ENCODE measurements at regions not wholly inside any gene's neighbourhood (a gene's known extent, or its start where the extent isn't known, plus 50 kb on each side); places are given as distances from the start of the nearest gene placed in this dataset.

GRCh38 chr1:218568962-218569550 lies 223.9 kb downstream of the TGFB2 start:
- Histone ChIP-seq H3K27me3 (replicated peaks in 1 of 2; ENCODE audit: control insufficient read depth in 2 of 2, insufficient read depth in 2 of 2, low read length in 1 of 2) (no peaks in the 10 kb centered on the region), H3K27ac (ENCODE audit: control insufficient read depth, insufficient read depth) (no peak overlapping the region), H3K4me2 (ENCODE audit: control insufficient read depth, insufficient read depth) (no peak overlapping the region), H3K9me3 (replicated peaks; ENCODE audit: control insufficient read depth, insufficient read depth, low read length) (no peaks in the 10 kb centered on the region), H3K36me3 (ENCODE audit: control insufficient read depth in 2 of 2, insufficient read depth in 2 of 2, low read length in 1 of 2) (no peaks in the 10 kb centered on the region), H4K20me1 (ENCODE audit: control insufficient read depth, insufficient read depth) (no peaks in the 10 kb centered on the region), H3K4me1 (ENCODE audit: control insufficient read depth, insufficient read depth, low read length) (no peaks in the 10 kb centered on the region), H3K4me3 (no peak overlapping the region), H2AFZ (ENCODE audit: control insufficient read depth, low read depth, low read length) (no peak overlapping the region), H3K79me2 (ENCODE audit: control insufficient read depth, insufficient read depth, low read length) (no peaks in the 10 kb centered on the region), H3K9ac (ENCODE audit: control insufficient read depth, insufficient read depth, low read length) (no peak overlapping the region)
- no peak for TF ChIP-seq NRF1 (conservative IDR thresholded peaks at IDR 0.05; ENCODE audit: low read depth, low read length)
- TF ChIP-seq, protein P1, sequence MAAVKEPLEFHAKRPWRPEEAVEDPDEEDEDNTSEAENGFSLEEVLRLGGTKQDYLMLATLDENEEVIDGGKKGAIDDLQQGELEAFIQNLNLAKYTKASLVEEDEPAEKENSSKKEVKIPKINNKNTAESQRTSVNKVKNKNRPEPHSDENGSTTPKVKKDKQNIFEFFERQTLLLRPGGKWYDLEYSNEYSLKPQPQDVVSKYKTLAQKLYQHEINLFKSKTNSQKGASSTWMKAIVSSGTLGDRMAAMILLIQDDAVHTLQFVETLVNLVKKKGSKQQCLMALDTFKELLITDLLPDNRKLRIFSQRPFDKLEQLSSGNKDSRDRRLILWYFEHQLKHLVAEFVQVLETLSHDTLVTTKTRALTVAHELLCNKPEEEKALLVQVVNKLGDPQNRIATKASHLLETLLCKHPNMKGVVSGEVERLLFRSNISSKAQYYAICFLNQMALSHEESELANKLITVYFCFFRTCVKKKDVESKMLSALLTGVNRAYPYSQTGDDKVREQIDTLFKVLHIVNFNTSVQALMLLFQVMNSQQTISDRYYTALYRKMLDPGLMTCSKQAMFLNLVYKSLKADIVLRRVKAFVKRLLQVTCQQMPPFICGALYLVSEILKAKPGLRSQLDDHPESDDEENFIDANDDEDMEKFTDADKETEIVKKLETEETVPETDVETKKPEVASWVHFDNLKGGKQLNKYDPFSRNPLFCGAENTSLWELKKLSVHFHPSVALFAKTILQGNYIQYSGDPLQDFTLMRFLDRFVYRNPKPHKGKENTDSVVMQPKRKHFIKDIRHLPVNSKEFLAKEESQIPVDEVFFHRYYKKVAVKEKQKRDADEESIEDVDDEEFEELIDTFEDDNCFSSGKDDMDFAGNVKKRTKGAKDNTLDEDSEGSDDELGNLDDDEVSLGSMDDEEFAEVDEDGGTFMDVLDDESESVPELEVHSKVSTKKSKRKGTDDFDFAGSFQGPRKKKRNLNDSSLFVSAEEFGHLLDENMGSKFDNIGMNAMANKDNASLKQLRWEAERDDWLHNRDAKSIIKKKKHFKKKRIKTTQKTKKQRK (IDR thresholded peaks at IDR 0.05; ENCODE audit: low read depth, low read length): no peak
- WGBS (ENCODE audit: insufficient coverage, insufficient replicate concordance, low lambda C conversion rate, missing lambda C conversion rate): 50% methylated on average over 5 of the region's 5 CpGs
- intact Hi-C loops (cut with micrococcal nuclease; ENCODE audit: unreplicated experiment) (no loop called here), in situ Hi-C loops (cut with MboI) (no loop called here)
- DNase-seq (ENCODE audit: low read depth, low spot score): no peak
- no peak for FAIRE-seq
- ChIA-PET SMC1A (ENCODE audit: uncharacterized antibody, unreplicated experiment) (no interaction called here), RAD21 (ENCODE audit: unreplicated experiment) (no interaction called here), CTCF (no interaction called here), POLR2A (no interaction called here)
- no TSS peak for BruUV-seq (replicated peaks)
- no peak for ATAC-seq

- FAIRE-seq: no peak
- intact Hi-C loops (cut with micrococcal nuclease; ENCODE audit: unreplicated experiment): no loop called here
- no peaks in the 10 kb centered on the region for H4K20me1 ChIP-seq (ENCODE audit: control insufficient read depth, insufficient read depth)
- no TSS peak for BruUV-seq (replicated peaks)
- DNase-seq (ENCODE audit: low read depth, low spot score): no peak
- SMC1A ChIA-PET (ENCODE audit: uncharacterized antibody, unreplicated experiment): no interaction called here
- in situ Hi-C loops (cut with MboI): no loop called here
- no peak for TF ChIP-seq FOS (IDR thresholded peaks at IDR 0.05; ENCODE audit: borderline replicate concordance, extremely low read depth, insufficient read length)
- no peak for TF ChIP-seq SMAD1 (IDR thresholded peaks at IDR 0.05; ENCODE audit: low read depth, partially characterized antibody)
- no peak for TF ChIP-seq ZNF207 (IDR thresholded peaks at IDR 0.05; ENCODE audit: borderline replicate concordance)
- TF ChIP-seq CREM (IDR thresholded peaks at IDR 0.05; ENCODE audit: low read depth): no peak
- no peak for TF ChIP-seq DPF2 (IDR thresholded peaks at IDR 0.05)
- TF ChIP-seq NBN (IDR thresholded peaks at IDR 0.05): no peak
- TF ChIP-seq, protein P2, sequence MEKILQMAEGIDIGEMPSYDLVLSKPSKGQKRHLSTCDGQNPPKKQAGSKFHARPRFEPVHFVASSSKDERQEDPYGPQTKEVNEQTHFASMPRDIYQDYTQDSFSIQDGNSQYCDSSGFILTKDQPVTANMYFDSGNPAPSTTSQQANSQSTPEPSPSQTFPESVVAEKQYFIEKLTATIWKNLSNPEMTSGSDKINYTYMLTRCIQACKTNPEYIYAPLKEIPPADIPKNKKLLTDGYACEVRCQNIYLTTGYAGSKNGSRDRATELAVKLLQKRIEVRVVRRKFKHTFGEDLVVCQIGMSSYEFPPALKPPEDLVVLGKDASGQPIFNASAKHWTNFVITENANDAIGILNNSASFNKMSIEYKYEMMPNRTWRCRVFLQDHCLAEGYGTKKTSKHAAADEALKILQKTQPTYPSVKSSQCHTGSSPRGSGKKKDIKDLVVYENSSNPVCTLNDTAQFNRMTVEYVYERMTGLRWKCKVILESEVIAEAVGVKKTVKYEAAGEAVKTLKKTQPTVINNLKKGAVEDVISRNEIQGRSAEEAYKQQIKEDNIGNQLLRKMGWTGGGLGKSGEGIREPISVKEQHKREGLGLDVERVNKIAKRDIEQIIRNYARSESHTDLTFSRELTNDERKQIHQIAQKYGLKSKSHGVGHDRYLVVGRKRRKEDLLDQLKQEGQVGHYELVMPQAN (conservative IDR thresholded peaks at IDR 0.05): no peak
- TF ChIP-seq RFX5 (IDR thresholded peaks at IDR 0.05; ENCODE audit: low read depth, low read length): no peak
- no peak for TF ChIP-seq ZNF622 (IDR thresholded peaks at IDR 0.05)
- no peak for TF ChIP-seq POU2F2 (IDR thresholded peaks at IDR 0.05; ENCODE audit: borderline replicate concordance, low read depth, low read length)
- no peak overlapping the region for H3K4me3 ChIP-seq
- H3K27ac ChIP-seq (ENCODE audit: control insufficient read depth, insufficient read depth): no peak overlapping the region
- no peak overlapping the region for H2AFZ ChIP-seq (ENCODE audit: control insufficient read depth, low read depth, low read length)
- WGBS (ENCODE audit: insufficient coverage, insufficient replicate concordance, low lambda C conversion rate, missing lambda C conversion rate): 48% methylated on average over 2 of the region's 2 CpGs
- POLR2A ChIA-PET: interaction anchor here (0.6 kb wide), 1 partner anchor 140 kb away, joined by 5 read pairs; no protein-coding TSS in a partner anchor
- no peaks in the 10 kb centered on the region for H3K27me3 ChIP-seq (replicated peaks in 1 of 2; ENCODE audit: control insufficient read depth in 2 of 2, insufficient read depth in 2 of 2, low read length in 1 of 2)
- H3K9me3 ChIP-seq (replicated peaks; ENCODE audit: control insufficient read depth, insufficient read depth, low read length): no peaks in the 10 kb centered on the region
- CTCF ChIA-PET: no interaction called here
- H3K79me2 ChIP-seq (ENCODE audit: control insufficient read depth, insufficient read depth, low read length): no peaks in the 10 kb centered on the region
- H3K9ac ChIP-seq (ENCODE audit: control insufficient read depth, insufficient read depth, low read length): no peak overlapping the region
- no peaks in the 10 kb centered on the region for H3K36me3 ChIP-seq (ENCODE audit: control insufficient read depth in 2 of 2, insufficient read depth in 2 of 2, low read length in 1 of 2)
- no peaks in the 10 kb centered on the region for H3K4me1 ChIP-seq (ENCODE audit: control insufficient read depth, insufficient read depth, low read length)
- RAD21 ChIA-PET (ENCODE audit: unreplicated experiment): no interaction called here
- no peak overlapping the region for H3K4me2 ChIP-seq (ENCODE audit: control insufficient read depth, insufficient read depth)
- no peak for ATAC-seq
Observed at GRCh38 chr1:218570456-218570855, 225.3 kb downstream of the TGFB2 start.

Data from GM12878 (cell line).